GM12892 (cell line): ENCODE measurements at regions not wholly inside any gene's neighbourhood (a gene's known extent, or its start where the extent isn't known, plus 50 kb on each side); places are given as distances from the start of the nearest gene placed in this dataset.

Source experiments
- POLR2A ChIP-seq: IDR thresholded peaks from 2 replicates; pipeline ENCODE4 v1.6.1; 2011; ENCODE audit warnings: low read depth, low read length, control low read depth
- POLR2AphosphoS5 ChIP-seq: IDR thresholded peaks from 2 replicates; pipeline ENCODE4 v1.6.1; 2011; ENCODE audit warnings: low read depth, low read length, control low read depth

GRCh38 chr5:166566725-166567124, 1724.7 kb upstream of the WWC1 start:
- TF ChIP-seq POLR2AphosphoS5 (no peak), POLR2A (no peak)
